SK-N-MC (cell line): ENCODE measurements at regions not wholly inside any gene's neighbourhood (a gene's known extent, or its start where the extent isn't known, plus 50 kb on each side); places are given as distances from the start of the nearest gene placed in this dataset.

Source experiments
- DNase-seq: peaks from one replicate; pipeline ENCODE4 v3.0.0-alpha.2; 2011; ENCODE audit warnings: low read depth, low spot score
- H3K27ac ChIP-seq: fragments of 200-600 bp; sonication (generic); 2 replicates; pipeline ENCODE4 v1.5.1; 2016; ENCODE audit warnings: mixed run types
- H3K36me3 ChIP-seq: fragments of 200-600 bp; sonication (generic); 2 replicates; pipeline ENCODE4 v1.6.1; 2017; ENCODE audit warnings: antibody characterized with exemption, low read length, mixed read lengths; ENCODE audit not compliant: insufficient read depth
- H3K4me3 ChIP-seq: fragments of 200-600 bp; sonication (generic); 2 replicates; pipeline ENCODE4 v1.5.1; 2016
- H3K9ac ChIP-seq: fragments of 200-600 bp; sonication (generic); 2 replicates; pipeline ENCODE4 v1.8.0; 2017; ENCODE audit warnings: mixed run types, mixed read lengths; ENCODE audit not compliant: insufficient read length
- H3K9me3 ChIP-seq: fragments of 200-600 bp; sonication (generic); 2 replicates; pipeline ENCODE4 v1.6.1; 2017; ENCODE audit warnings: low read depth, mild to moderate bottlenecking, antibody characterized with exemption, low read length, moderate library complexity, mixed read lengths
- EZH2 ChIP-seq: fragments of 200-600 bp; sonication (generic); IDR thresholded peaks from one replicate; pipeline ENCODE4 v1.6.1; 2017; ENCODE audit warnings: antibody characterized with exemption
- FOXP2 ChIP-seq: optimal IDR thresholded peaks from 2 replicates; pipeline ENCODE3; 2011; ENCODE audit warnings: mild to moderate bottlenecking, moderate library complexity; ENCODE audit not compliant: insufficient read depth; ENCODE audit errors: extremely low read length, control extremely low read depth
- POLR2AphosphoS5 ChIP-seq: IDR thresholded peaks from 2 replicates; pipeline ENCODE4 v1.6.1; 2012; ENCODE audit warnings: mild to moderate bottlenecking, low read depth, low read length, borderline replicate concordance

DNA sequence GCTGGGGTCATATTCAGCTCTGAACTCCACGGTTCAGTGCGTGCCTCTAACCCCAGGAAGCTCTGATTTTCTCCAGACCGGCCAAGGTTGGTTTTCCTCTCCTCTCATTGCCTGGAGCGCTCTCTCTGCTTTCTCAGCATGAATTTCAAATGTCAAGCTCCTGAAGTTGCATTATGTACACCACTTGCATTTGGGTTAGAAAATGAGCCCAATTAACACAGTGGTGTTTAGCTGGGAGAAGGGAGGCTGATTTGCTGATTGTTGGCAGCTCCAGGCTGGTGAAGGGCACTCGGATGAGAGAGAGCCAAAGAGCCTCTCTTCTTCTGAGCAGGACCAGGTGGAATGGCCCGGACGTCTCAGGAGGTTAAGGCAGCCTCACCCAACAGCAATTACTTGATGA, 570.9 kb downstream of the VRK1 start:
- Histone ChIP-seq H3K36me3 (no peaks in the 10 kb centered on the region), H3K4me3 (peak overlapping the region; percentile 54), H3K9me3 (peaks cover 3% of the 10 kb centered on the region; the same call in 1 of the 2 replicates), H3K27ac (peak overlapping the region; percentile 60; the same call in 1 of the 2 replicates), H3K9ac (no peak overlapping the region)
- peak; percentile 34 for DNase-seq
- TF ChIP-seq FOXP2 (no peak), POLR2AphosphoS5 (no peak; the same call in 1 of the 2 replicates), EZH2 (no peak)

DNA sequence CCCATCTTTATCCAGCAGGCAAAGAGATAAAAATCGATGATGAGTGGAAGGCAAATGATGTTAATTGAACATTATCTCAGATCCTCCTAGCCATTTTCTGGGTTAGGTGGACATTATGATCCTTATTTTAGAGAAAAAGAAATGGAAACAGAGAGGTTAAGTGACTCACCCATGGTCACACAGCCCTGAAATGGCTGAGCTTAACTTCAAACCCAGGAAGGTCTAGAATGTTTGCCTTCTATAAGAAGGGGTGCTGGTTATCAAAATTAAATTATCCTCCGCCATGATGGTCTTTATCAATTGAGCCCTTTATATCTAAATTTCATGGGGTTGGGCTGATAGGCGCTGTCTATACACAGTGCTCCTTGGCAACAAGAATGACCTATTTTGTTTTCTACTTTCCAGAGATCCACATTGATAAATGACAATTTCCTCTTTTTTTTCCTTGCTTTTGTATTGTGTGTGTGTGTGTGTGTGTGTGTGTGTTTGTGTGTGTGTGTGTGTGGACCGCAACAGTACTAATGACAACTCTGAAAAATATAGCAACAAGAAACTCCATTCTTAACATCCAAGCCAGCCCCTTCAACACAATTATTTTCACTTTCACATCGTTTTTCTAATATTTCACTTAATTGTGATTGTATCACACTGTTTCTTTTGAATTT, 571.9 kb downstream of the VRK1 start:
- Histone ChIP-seq H3K9ac (no peak overlapping the region), H3K4me3 (no peak overlapping the region), H3K36me3 (no peaks in the 10 kb centered on the region), H3K9me3 (peaks cover 3% of the 10 kb centered on the region; the same call in 1 of the 2 replicates), H3K27ac (no peak overlapping the region)
- DNase-seq: no peak
- TF ChIP-seq EZH2 (no peak), POLR2AphosphoS5 (no peak), FOXP2 (no peak)

DNA sequence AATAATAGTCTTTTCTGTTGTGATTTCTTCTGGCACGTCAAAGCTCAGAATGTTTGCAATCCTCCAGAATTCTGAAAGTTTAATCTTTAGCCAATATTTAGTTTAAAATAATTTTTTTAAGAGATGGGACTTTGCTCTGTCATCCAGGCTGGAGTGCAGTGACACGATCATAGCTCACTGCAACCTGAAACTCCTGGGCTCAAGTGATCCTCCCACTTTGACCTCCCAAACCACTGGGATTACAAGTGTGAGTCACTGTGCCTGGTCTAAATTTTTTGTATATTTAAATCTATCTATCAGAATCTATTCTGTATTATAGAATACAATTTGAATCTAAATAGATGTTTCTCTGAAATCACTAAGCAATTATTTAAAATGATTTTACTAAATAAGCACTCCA, 572.7 kb downstream of the VRK1 start:
- Histone ChIP-seq H3K9me3 (peaks cover 3% of the 10 kb centered on the region; the same call in 1 of the 2 replicates), H3K36me3 (no peaks in the 10 kb centered on the region)
- TF ChIP-seq EZH2 (no peak), POLR2AphosphoS5 (no peak), FOXP2 (no peak)

DNA sequence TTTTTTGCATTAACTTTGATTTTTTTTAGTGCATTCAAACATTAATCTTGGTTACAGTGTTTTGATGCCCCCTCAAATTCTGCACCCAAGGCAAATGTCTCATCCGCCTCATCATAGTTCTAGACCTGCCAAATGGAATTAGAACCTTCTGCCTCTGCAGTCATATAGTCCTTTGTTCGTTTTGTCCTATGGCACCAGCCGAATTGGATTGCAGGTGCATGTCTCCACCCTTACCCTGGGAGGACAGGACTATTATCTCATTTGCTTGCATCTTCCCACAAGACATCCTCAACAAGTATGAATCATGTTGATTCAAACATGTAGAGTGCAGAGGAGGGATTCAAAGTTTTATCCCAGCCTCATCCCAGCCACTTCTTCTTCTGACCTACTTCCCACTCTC, 579.1 kb downstream of the VRK1 start:
- Histone ChIP-seq H3K4me3 (no peak overlapping the region), H3K9ac (no peak overlapping the region), H3K27ac (no peak overlapping the region), H3K36me3 (no peaks in the 10 kb centered on the region), H3K9me3 (no peaks in the 10 kb centered on the region)
- no peak for TF ChIP-seq EZH2
- TF ChIP-seq POLR2AphosphoS5: no peak
- no peak for TF ChIP-seq FOXP2
- DNase-seq: no peak

More for the DNA sequence above, 572.7 kb downstream of the VRK1 start:
- Histone ChIP-seq H3K9ac (no peak overlapping the region), H3K27ac (no peak overlapping the region), H3K4me3 (no peak overlapping the region)
- DNase-seq: no peak

DNA sequence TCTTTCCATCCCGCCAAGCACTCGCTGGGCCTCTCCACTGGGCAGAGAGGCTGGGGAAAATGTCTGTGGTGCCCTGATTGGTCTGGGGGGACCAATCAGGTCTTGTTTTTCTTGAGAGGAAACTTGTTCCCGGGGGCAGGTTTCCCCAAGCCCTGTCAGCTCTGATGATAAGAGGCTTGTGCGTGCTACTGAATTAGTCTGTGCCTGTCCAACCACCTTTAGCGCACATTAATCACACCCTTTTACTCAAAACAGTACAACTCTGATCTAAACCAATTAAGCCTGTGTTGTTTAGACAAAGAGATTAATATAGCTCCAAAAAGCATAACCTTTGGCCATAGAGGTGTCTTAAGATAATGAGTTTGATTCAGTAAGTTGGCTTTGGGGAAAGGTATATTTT, 580.4 kb downstream of the VRK1 start:
- H3K27ac ChIP-seq: no peak overlapping the region
- H3K9ac ChIP-seq: no peak overlapping the region
- no peak for TF ChIP-seq EZH2
- no peak for TF ChIP-seq POLR2AphosphoS5
- no peak for TF ChIP-seq FOXP2
- H3K36me3 ChIP-seq: no peaks in the 10 kb centered on the region
- H3K4me3 ChIP-seq: no peak overlapping the region
- no peaks in the 10 kb centered on the region for H3K9me3 ChIP-seq
- no peak for DNase-seq

DNA sequence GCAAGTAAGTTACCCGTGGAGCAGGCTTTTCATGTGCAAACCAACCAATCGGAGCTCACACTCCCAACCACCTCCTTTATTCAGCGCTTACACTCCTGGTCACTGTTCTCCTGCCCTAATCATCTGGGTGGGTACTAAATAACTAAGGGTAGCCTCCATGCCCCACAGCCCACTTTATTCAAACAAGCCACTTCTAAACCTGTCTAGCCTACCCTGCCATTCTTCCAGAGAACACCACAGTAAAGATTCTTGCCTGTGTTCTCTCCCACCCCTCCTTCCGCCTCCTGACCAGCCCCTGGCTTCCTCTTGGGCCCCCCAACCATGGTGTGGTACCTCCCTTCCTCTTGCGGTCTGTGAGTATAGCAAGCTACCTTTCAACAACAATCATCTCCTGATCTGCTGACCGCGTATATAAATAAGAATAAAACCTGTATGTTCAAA, 581.9 kb downstream of the VRK1 start:
- Histone ChIP-seq H3K4me3 (no peak overlapping the region), H3K9ac (no peak overlapping the region), H3K36me3 (no peaks in the 10 kb centered on the region), H3K27ac (no peak overlapping the region), H3K9me3 (no peaks in the 10 kb centered on the region)
- no peak for DNase-seq
- TF ChIP-seq FOXP2 (no peak), EZH2 (no peak), POLR2AphosphoS5 (no peak)

DNA sequence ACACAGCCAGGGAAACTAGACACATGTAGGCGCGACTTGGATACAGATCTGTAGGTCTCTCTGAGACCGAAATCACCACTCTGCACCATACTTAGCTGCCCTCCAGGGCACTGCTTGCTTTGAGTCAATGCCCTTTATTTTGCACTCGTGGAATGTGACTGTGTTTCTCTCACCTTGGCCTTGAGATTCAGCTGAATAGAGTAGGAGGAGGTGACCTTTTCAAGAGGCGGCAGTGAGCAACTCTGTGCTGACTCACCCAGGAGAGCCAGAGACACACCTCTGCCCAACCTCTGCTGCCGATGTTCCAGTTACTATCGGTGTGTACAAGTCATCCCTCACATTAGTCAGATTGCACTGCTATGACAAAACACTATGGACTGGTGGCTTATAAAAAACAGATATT, 583.4 kb downstream of the VRK1 start:
- no peaks in the 10 kb centered on the region for H3K36me3 ChIP-seq
- no peaks in the 10 kb centered on the region for H3K9me3 ChIP-seq
- no peak overlapping the region for H3K4me3 ChIP-seq
- no peak for DNase-seq
- TF ChIP-seq EZH2 (no peak), POLR2AphosphoS5 (no peak), FOXP2 (no peak)
- H3K9ac ChIP-seq: no peak overlapping the region
- no peak overlapping the region for H3K27ac ChIP-seq

DNA sequence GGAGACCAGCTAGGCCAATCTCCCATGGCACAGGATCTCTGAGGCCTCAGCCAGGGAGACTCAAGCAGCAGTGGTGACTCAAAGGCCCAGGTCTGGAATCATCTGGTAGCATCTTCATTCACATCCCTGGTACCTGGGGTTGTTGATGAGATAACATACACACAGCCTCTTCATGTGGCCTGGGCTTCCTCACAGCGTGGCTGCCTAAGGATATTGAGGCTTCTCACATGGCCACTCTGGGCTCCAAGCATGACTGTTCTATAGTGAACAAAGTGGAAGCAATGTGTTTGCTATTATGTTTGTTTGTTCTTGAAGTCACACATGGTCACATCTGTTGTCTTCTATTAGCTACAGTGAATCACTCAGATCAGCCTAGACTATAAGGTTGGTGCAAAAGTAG, 584.1 kb downstream of the VRK1 start:
- Histone ChIP-seq H3K36me3 (no peaks in the 10 kb centered on the region), H3K9me3 (no peaks in the 10 kb centered on the region), H3K9ac (no peak overlapping the region), H3K27ac (no peak overlapping the region), H3K4me3 (no peak overlapping the region)
- DNase-seq: no peak
- TF ChIP-seq POLR2AphosphoS5 (no peak), EZH2 (no peak), FOXP2 (no peak)

DNA sequence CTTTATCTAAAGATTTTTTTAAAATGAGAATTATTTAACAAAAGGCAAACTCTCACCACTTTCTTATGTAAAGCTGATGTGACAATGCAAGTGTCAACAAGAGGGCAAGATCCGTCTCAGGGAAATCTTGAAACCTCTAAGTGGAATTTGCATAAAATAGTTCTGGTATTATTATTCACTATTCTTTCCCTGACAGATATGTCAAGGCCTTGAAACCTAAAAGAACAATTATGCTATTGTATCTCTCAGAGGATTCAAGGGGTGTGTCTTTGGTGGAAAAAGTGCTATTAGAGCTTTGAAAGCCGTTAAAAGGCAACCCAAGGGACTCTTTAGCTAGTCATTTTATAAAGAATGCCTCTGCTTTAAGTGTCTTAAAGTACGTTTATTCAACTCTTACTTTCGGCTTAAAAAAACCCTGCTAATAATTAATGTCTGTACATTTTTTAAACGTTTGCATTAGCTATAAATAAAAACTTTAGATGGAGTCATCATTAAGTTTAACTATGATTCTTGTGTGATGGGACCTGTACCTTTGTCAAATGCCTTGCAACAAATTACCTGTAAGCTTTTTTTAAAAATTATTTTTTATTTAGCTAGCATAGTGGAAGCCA, 585.5 kb downstream of the VRK1 start:
- no peak for DNase-seq
- H3K9ac ChIP-seq: no peak overlapping the region
- H3K36me3 ChIP-seq: no peaks in the 10 kb centered on the region

More for the DNA sequence above, 585.5 kb downstream of the VRK1 start:
- H3K9me3 ChIP-seq: no peaks in the 10 kb centered on the region
- no peak overlapping the region for H3K4me3 ChIP-seq
- TF ChIP-seq EZH2 (no peak), FOXP2 (no peak), POLR2AphosphoS5 (no peak)
- no peak overlapping the region for H3K27ac ChIP-seq
